HCT116 (cell line): ENCODE measurements at regions not wholly inside any gene's neighbourhood (a gene's known extent, or its start where the extent isn't known, plus 50 kb on each side); places are given as distances from the start of the nearest gene placed in this dataset.

Experiments
- ATAC-seq: fragments of 200-7000 bp; cut with Tn5 transposase; 2 replicates; pipeline ENCODE4 v1.9.1; 2020; ENCODE audit warnings: mild to moderate bottlenecking, moderate library complexity
- BruUV-seq: library from RNA; stranded (reverse); fragments of 400-500 nt; replicated peaks from 2 replicates; lab custom pipeline; 2021; lab: Mats Ljungman, UMichigan
- CTCF ChIA-PET: fragments of 300-600 bp; sonication (Branson Sonifier 250); formaldehyde crosslinking; loops from one replicate; lab custom pipeline; 2021; ENCODE audit warnings: antibody characterized with exemption; lab: Charles Lee
- POLR2A ChIA-PET: fragments of 300-600, 350-600 bp; sonication (Branson Sonifier 250); formaldehyde crosslinking; loops from one replicate; lab custom pipeline; 2021; ENCODE audit warnings: antibody characterized with exemption; lab: Charles Lee
- RAD21 ChIA-PET, 2 experiments: fragments of 300-600 bp; sonication (Branson Sonifier 250); formaldehyde crosslinking; loops; one replicate each; lab custom pipeline; 2023; ENCODE audit warnings: low total read pairs in 2 of 2; ENCODE audit not compliant: uncharacterized antibody in 2 of 2, unreplicated experiment in 2 of 2, low non-redundant PET in 1 of 2; lab: Charles Lee
- DNase-seq: peaks from one replicate; pipeline ENCODE4 v3.0.0-alpha.2; 2010; ENCODE audit warnings: low read depth, low spot score
- H2AFZ ChIP-seq: fragments of 200-600 bp; shearing (Covaris generic), sonication (generic); 2 replicates; pipeline ENCODE4 v1.6.1; 2017; ENCODE audit warnings: low read depth, mixed run types, mixed read lengths, antibody characterized with exemption, low read length; ENCODE audit not compliant: poor library complexity, severe bottlenecking
- H3K27ac ChIP-seq: 2 replicates; pipeline ENCODE4 v1.5.1; 2012; ENCODE audit warnings: low read depth, low read length
- H3K27me3 ChIP-seq: fragments of 200-600 bp; sonication (generic); 2 replicates; pipeline ENCODE4 v1.6.1; 2016; ENCODE audit warnings: mixed run types, low read length, mixed read lengths; ENCODE audit not compliant: insufficient read depth
- H3K36me3 ChIP-seq, 2 experiments: fragments of 200-500 bp in 1 of 2; fragments of 200-600 bp in 1 of 2; sonication (Bioruptor generic) in 1 of 2; sonication (generic) in 1 of 2; 2 replicates each; pipeline versions ENCODE4 v1.5.1 to v1.6.1; 2014 to 2016; ENCODE audit warnings: low read length in 2 of 2, inconsistent platforms in 1 of 2, mixed read lengths in 1 of 2, mixed run types in 1 of 2; ENCODE audit not compliant: insufficient read depth in 2 of 2, control insufficient read depth in 1 of 2
- H3K4me1 ChIP-seq, 2 experiments: fragments of 200-600 bp in 1 of 2; sonication (generic) in 1 of 2; 2 replicates each; pipeline versions ENCODE4 v1.5.1 to v1.6.1; 2012 to 2017; ENCODE audit warnings: low read length in 2 of 2, inconsistent platforms in 1 of 2, mild to moderate bottlenecking in 1 of 2, mixed read lengths in 1 of 2, mixed run types in 1 of 2, moderate library complexity in 1 of 2; ENCODE audit not compliant: insufficient read depth in 2 of 2, control insufficient read depth in 1 of 2
- H3K4me2 ChIP-seq: fragments of 200-600 bp; sonication (generic); 2 replicates; pipeline ENCODE4 v1.6.1; 2017; ENCODE audit warnings: mixed run types, low read length, mixed read lengths
- H3K4me3 ChIP-seq, 2 experiments: fragments of 200-600 bp in 1 of 2; sonication (generic) in 1 of 2; replicated peaks in 1 of 2; 2 replicates each; pipeline ENCODE4 v1.5.1; 2011 to 2016; ENCODE audit warnings: low read length in 2 of 2, control low read depth in 1 of 2, low read depth in 1 of 2, mild to moderate bottlenecking in 1 of 2, mixed read lengths in 1 of 2, mixed run types in 1 of 2
- H3K79me2 ChIP-seq: fragments of 200-600 bp; sonication (generic); 2 replicates; pipeline ENCODE4 v1.6.1; 2017; ENCODE audit warnings: mild to moderate bottlenecking, mixed run types, low read length, moderate library complexity, mixed read lengths; ENCODE audit not compliant: insufficient read depth
- H3K9ac ChIP-seq: fragments of 200-600 bp; sonication (generic); 2 replicates; pipeline ENCODE4 v1.6.1; 2016; ENCODE audit warnings: low read length, mixed read lengths
- H3K9me2 ChIP-seq: fragments of 200-600 bp; sonication (generic), shearing (Covaris generic); 2 replicates; pipeline ENCODE4 v1.6.1; 2017; ENCODE audit warnings: mixed run types, mild to moderate bottlenecking, moderate library complexity; ENCODE audit not compliant: insufficient read depth
- H3K9me3 ChIP-seq, 2 experiments: fragments of 200-500 bp in 1 of 2; fragments of 200-600 bp in 1 of 2; sonication (Bioruptor generic) in 1 of 2; sonication (generic) in 1 of 2; 2 replicates each; pipeline ENCODE4 v1.6.1; 2014 to 2017; ENCODE audit warnings: low read length in 2 of 2, mixed read lengths in 2 of 2, inconsistent platforms in 1 of 2, low read depth in 1 of 2, mild to moderate bottlenecking in 1 of 2, mixed run types in 1 of 2, moderate library complexity in 1 of 2; ENCODE audit not compliant: control insufficient read depth in 1 of 2, insufficient read depth in 1 of 2
- H4K20me1 ChIP-seq: fragments of 200-600 bp; sonication (generic), shearing (Covaris generic); 2 replicates; pipeline ENCODE4 v1.6.1; 2017; ENCODE audit warnings: mixed run types, mild to moderate bottlenecking, moderate library complexity; ENCODE audit not compliant: insufficient read depth
- CBX3 ChIP-seq: IDR thresholded peaks from 2 replicates; pipeline ENCODE4 v1.6.1; 2012; ENCODE audit warnings: low read depth
- CTCF ChIP-seq, 3 experiments: fragments of 200-600 bp in 1 of 3; sonication (generic) in 1 of 3; IDR thresholded peaks in 2 of 3; conservative IDR thresholded peaks in 1 of 3; 2 replicates each; pipeline ENCODE4 v1.5.1; 2012 to 2017; ENCODE audit warnings: low read depth in 2 of 3, low read length in 2 of 3, antibody characterized with exemption in 1 of 3, borderline replicate concordance in 1 of 3, control low read depth in 1 of 3, mild to moderate bottlenecking in 1 of 3, mixed read lengths in 1 of 3, mixed run types in 1 of 3, moderate library complexity in 1 of 3; ENCODE audit not compliant: insufficient read depth in 1 of 3
- ELF1 ChIP-seq: IDR thresholded peaks from 2 replicates; pipeline ENCODE4 v1.6.1; 2012; ENCODE audit warnings: low read depth, borderline replicate concordance
- EZH2phosphoT487 ChIP-seq: fragments of 200-600 bp; IDR thresholded peaks from 2 replicates; pipeline ENCODE4 v1.6.1; 2018; ENCODE audit warnings: antibody characterized with exemption, borderline replicate concordance
- JUND ChIP-seq: IDR thresholded peaks from 2 replicates; pipeline ENCODE4 v1.6.1; 2012
- POLR2A ChIP-seq: IDR thresholded peaks from 2 replicates; pipeline ENCODE4 v1.7.0; 2011; ENCODE audit warnings: borderline replicate concordance; ENCODE audit not compliant: insufficient read depth, insufficient read length; ENCODE audit errors: extremely low read depth
- POLR2AphosphoS5 ChIP-seq: IDR thresholded peaks from 2 replicates; pipeline ENCODE4 v1.6.1; 2011; ENCODE audit warnings: mild to moderate bottlenecking, low read depth, low read length, moderate library complexity
- REST ChIP-seq: IDR thresholded peaks from 2 replicates; pipeline ENCODE4 v1.6.1; 2012; ENCODE audit warnings: low read depth
- TCF7L2 ChIP-seq: IDR thresholded peaks from 2 replicates; pipeline ENCODE4 v1.7.0; 2011; ENCODE audit warnings: borderline replicate concordance, inconsistent platforms; ENCODE audit not compliant: insufficient read depth, insufficient read length; ENCODE audit errors: extremely low read depth
- YY1 ChIP-seq: IDR thresholded peaks from 2 replicates; pipeline ENCODE4 v1.6.1; 2011; ENCODE audit warnings: low read length, low read depth, moderate library complexity, mild to moderate bottlenecking; ENCODE audit not compliant: insufficient replicate concordance; ENCODE audit errors: extremely low read depth
- ZFX ChIP-seq: fragments of 450-650 bp; IDR thresholded peaks from 2 replicates; pipeline ENCODE4 v1.6.1; 2017
- intact Hi-C: fragments of 100-400 bp; cut with micrococcal nuclease; formaldehyde crosslinking; loops from 2 replicates; pipeline ENCODE4 v1.10.0; 2022

- no peak overlapping the region for H3K27ac ChIP-seq
- POLR2A ChIA-PET: no interaction called here
- H3K9me2 ChIP-seq: no peaks in the 10 kb centered on the region
- no peak overlapping the region for H3K4me3 ChIP-seq
- H3K79me2 ChIP-seq: no peaks in the 10 kb centered on the region
- H3K27me3 ChIP-seq: no peaks in the 10 kb centered on the region
- BruUV-seq: no TSS peak
- RAD21 ChIA-PET: no interaction called here
- ATAC-seq (no peak), DNase-seq (no peak)
- H3K4me2 ChIP-seq: peak overlapping the region; percentile 0; the same call in 1 of the 2 replicates
- intact Hi-C loops: no loop called here
- H3K4me1 ChIP-seq: peaks cover 2 to 9% of the 10 kb centered on the region in 2 experiments; a peak in 2 of 4 replicates
- CTCF ChIA-PET: interaction anchor here (1.1 to 1.3 kb wide), 2 partner anchors 48 to 593 kb away, joined by 3 to 5 read pairs; no protein-coding TSS in a partner anchor
- H2AFZ ChIP-seq: no peak overlapping the region
- no peak overlapping the region for H3K9ac ChIP-seq
- no peaks in the 10 kb centered on the region for H4K20me1 ChIP-seq
- H3K36me3 ChIP-seq: no peaks in the 10 kb centered on the region
- TF ChIP-seq ZFX (no peak), REST (no peak), EZH2phosphoT487 (no peak), POLR2A (no peak), YY1 (no peak), CBX3 (no peak), POLR2AphosphoS5 (no peak), JUND (no peak), TCF7L2 (no peak), CTCF (IDR thresholded peaks at IDR 0.05 in 2 of 3, conservative IDR thresholded peaks at IDR 0.05 in 1 of 3; ENCODE audit: borderline replicate concordance in 1 of 3, insufficient read depth in 1 of 3, low read depth in 2 of 3, low read length in 2 of 3) (no peak), ELF1 (no peak)
- no peaks in the 10 kb centered on the region for H3K9me3 ChIP-seq
These were observed 477.5 kb upstream of the CCDC196 start for GRCh38 chr14:66008631-66009030.
